Muscle of leg (tissue), 3 donors: ENCODE measurements at regions not wholly inside any gene's neighbourhood (a gene's known extent, or its start where the extent isn't known, plus 50 kb on each side); places are given as distances from the start of the nearest gene placed in this dataset.

Source experiments
- DNase-seq: peaks from one replicate; pipeline ENCODE4 v3.0.0; 2013
- H3K27ac ChIP-seq: one replicate; pipeline ENCODE4 v1.5.1; 2013; ENCODE audit warnings: mild to moderate bottlenecking, low read length, control low read depth
- H3K27me3 ChIP-seq: one replicate; pipeline ENCODE4 v1.6.1; 2013; ENCODE audit warnings: low read length; ENCODE audit not compliant: control insufficient read depth, insufficient read depth
- H3K36me3 ChIP-seq: one replicate; pipeline ENCODE4 v1.6.1; 2013; ENCODE audit warnings: low read length; ENCODE audit not compliant: control insufficient read depth, insufficient read depth
- H3K4me1 ChIP-seq: one replicate; pipeline ENCODE4 v1.6.1; 2013; ENCODE audit warnings: low read length; ENCODE audit not compliant: control insufficient read depth, insufficient read depth
- H3K4me3 ChIP-seq: one replicate; pipeline ENCODE4 v1.5.1; 2013; ENCODE audit warnings: low read length, control low read depth
- H3K9me3 ChIP-seq: replicated peaks from 2 replicates; pipeline ENCODE4 v1.6.1; 2013; ENCODE audit warnings: low read depth, low read length; ENCODE audit not compliant: control insufficient read depth
- WGBS: methylation state at CpG from one replicate; pipeline ENCODE4 v1.1.5; 2013; ENCODE audit warnings: missing lambda C conversion rate; ENCODE audit not compliant: insufficient coverage; 5-methylcytosine and 5-hydroxymethylcytosine counted together

GRCh38 chr1:39110325-39110851, 84.2 kb downstream of the NDUFS5 start:
- DNase-seq, result no peak
- Histone ChIP-seq H3K9me3 (no peaks in the 10 kb centered on the region), H3K4me1 (peaks cover 24% of the 10 kb centered on the region), H3K27me3 (no peaks in the 10 kb centered on the region), H3K36me3 (peaks cover 6% of the 10 kb centered on the region), H3K4me3 (no peak overlapping the region), H3K27ac (no peak overlapping the region)
- WGBS, result 65% methylated on average over 2 of the region's 3 CpGs

- Histone ChIP-seq H3K27ac (no peak overlapping the region), H3K27me3 (no peaks in the 10 kb centered on the region), H3K4me1 (peaks cover 23% of the 10 kb centered on the region), H3K9me3 (no peaks in the 10 kb centered on the region), H3K36me3 (peaks cover 6% of the 10 kb centered on the region), H3K4me3 (no peak overlapping the region)
- no peak for DNase-seq
- no CpG with 5 or more reads among the region's 1 CpG for WGBS
These were observed 84.7 kb downstream of the NDUFS5 start for GRCh38 chr1:39110882-39111281.

- peaks cover 6% of the 10 kb centered on the region for H3K36me3 ChIP-seq
- H3K4me1 ChIP-seq, result peaks cover 5% of the 10 kb centered on the region
- no peaks in the 10 kb centered on the region for H3K27me3 ChIP-seq
- WGBS, result no CpG with 5 or more reads among the region's 2 CpGs
- H3K4me3 ChIP-seq, result no peak overlapping the region
- H3K9me3 ChIP-seq, result no peaks in the 10 kb centered on the region
- H3K27ac ChIP-seq, result no peak overlapping the region
- no peak for DNase-seq
These were observed 87.1 kb downstream of the NDUFS5 start for GRCh38 chr1:39113109-39113743.

GRCh38 chr1:39115271-39116110, 89.0 kb upstream of the MACF1 start:
- no peak overlapping the region for H3K27ac ChIP-seq
- H3K4me1 ChIP-seq, result peaks cover 5% of the 10 kb centered on the region
- no peak overlapping the region for H3K4me3 ChIP-seq
- peaks cover 6% of the 10 kb centered on the region for H3K36me3 ChIP-seq
- DNase-seq, result no peak
- H3K9me3 ChIP-seq, result no peaks in the 10 kb centered on the region
- no peaks in the 10 kb centered on the region for H3K27me3 ChIP-seq
- 82% methylated on average over 4 of the region's 4 CpGs for WGBS

- no peaks in the 10 kb centered on the region for H3K27me3 ChIP-seq
- peaks cover 6% of the 10 kb centered on the region for H3K36me3 ChIP-seq
- H3K9me3 ChIP-seq, result no peaks in the 10 kb centered on the region
- no peak for DNase-seq
- no peak overlapping the region for H3K4me3 ChIP-seq
- H3K27ac ChIP-seq, result no peak overlapping the region
- peaks cover 5% of the 10 kb centered on the region for H3K4me1 ChIP-seq
- 90% methylated on average over 2 of the region's 3 CpGs for WGBS
These were observed 88.3 kb upstream of the MACF1 start for GRCh38 chr1:39116116-39116607.

GRCh38 chr1:39116860-39117728, 87.4 kb upstream of the MACF1 start:
- Histone ChIP-seq H3K4me1 (peaks cover 5% of the 10 kb centered on the region), H3K36me3 (peaks cover 8% of the 10 kb centered on the region), H3K27ac (no peak overlapping the region), H3K27me3 (no peaks in the 10 kb centered on the region), H3K4me3 (no peak overlapping the region), H3K9me3 (no peaks in the 10 kb centered on the region)
- no peak for DNase-seq
- WGBS, result 90% methylated on average over 2 of the region's 3 CpGs

GRCh38 chr1:39117899-39118450, 86.5 kb upstream of the MACF1 start:
- H3K4me1 ChIP-seq, result peaks cover 5% of the 10 kb centered on the region
- H3K27ac ChIP-seq, result no peak overlapping the region
- no peaks in the 10 kb centered on the region for H3K27me3 ChIP-seq
- H3K36me3 ChIP-seq, result peaks cover 5% of the 10 kb centered on the region
- WGBS, result no CpG with 5 or more reads among the region's 1 CpG
- H3K4me3 ChIP-seq, result no peak overlapping the region
- no peak for DNase-seq
- H3K9me3 ChIP-seq, result no peaks in the 10 kb centered on the region

- Histone ChIP-seq H3K27me3 (no peaks in the 10 kb centered on the region), H3K4me1 (peaks cover 5% of the 10 kb centered on the region), H3K4me3 (no peak overlapping the region), H3K36me3 (peaks cover 11% of the 10 kb centered on the region), H3K9me3 (no peaks in the 10 kb centered on the region), H3K27ac (no peak overlapping the region)
- WGBS, result no CpG with 5 or more reads among the region's 6 CpGs
- no peak for DNase-seq
These were observed 82.4 kb upstream of the MACF1 start for GRCh38 chr1:39122056-39122455.

- WGBS, result no CpG with 5 or more reads among the region's 1 CpG
- no peaks in the 10 kb centered on the region for H3K4me1 ChIP-seq
- no peak for DNase-seq
- peaks cover 14% of the 10 kb centered on the region for H3K36me3 ChIP-seq
- no peak overlapping the region for H3K27ac ChIP-seq
- no peaks in the 10 kb centered on the region for H3K9me3 ChIP-seq
- no peaks in the 10 kb centered on the region for H3K27me3 ChIP-seq
- H3K4me3 ChIP-seq, result no peak overlapping the region
These were observed 80.2 kb upstream of the MACF1 start for GRCh38 chr1:39124282-39124681.
